GM23338 (cell line): ENCODE measurements at regions not wholly inside any gene's neighbourhood (a gene's known extent, or its start where the extent isn't known, plus 50 kb on each side); places are given as distances from the start of the nearest gene placed in this dataset.
"Not testable (repeated sequence)": the region's sequence is repeated elsewhere in the genome, so short reads cannot be mapped to it uniquely, and the experiment has no call there.

Source experiments
- ATAC-seq: fragments of 200-7000 bp; cut with Tn5 transposase; 3 replicates; pipeline ENCODE4 v1.9.1; 2020
- DNase-seq: peaks from one replicate; pipeline ENCODE4 v3.0.0-alpha.2; 2015; ENCODE audit warnings: low spot score
- H2AFZ ChIP-seq: fragments of 200-600 bp; sonication (generic); 2 replicates; pipeline ENCODE4 v1.8.0; 2016; ENCODE audit warnings: antibody characterized with exemption, mild to moderate bottlenecking, moderate library complexity
- H3F3A ChIP-seq: fragments of 200-600 bp; sonication (generic); replicated peaks from 2 replicates; pipeline ENCODE4 v1.8.0; 2017; ENCODE audit warnings: antibody characterized with exemption, mixed run types, low read depth
- H3K27ac ChIP-seq: fragments of 200-600 bp; sonication (generic); 2 replicates; pipeline ENCODE4 v1.6.1; 2016; ENCODE audit warnings: low read depth
- H3K27me3 ChIP-seq: fragments of 200-600 bp; sonication (generic); 2 replicates; pipeline ENCODE4 v1.8.0; 2016; ENCODE audit warnings: mild to moderate bottlenecking, mixed run types, moderate library complexity; ENCODE audit not compliant: insufficient read depth
- H3K36me3 ChIP-seq: fragments of 200-600 bp; sonication (generic); 2 replicates; pipeline ENCODE4 v1.8.0; 2016; ENCODE audit warnings: mild to moderate bottlenecking; ENCODE audit not compliant: insufficient read depth
- H3K4me1 ChIP-seq: fragments of 200-600 bp; sonication (generic); 2 replicates; pipeline ENCODE4 v1.8.0; 2016; ENCODE audit warnings: mild to moderate bottlenecking, moderate library complexity; ENCODE audit not compliant: insufficient read depth
- H3K4me2 ChIP-seq: fragments of 200-600 bp; sonication (generic); 2 replicates; pipeline ENCODE4 v1.7.1; 2017; ENCODE audit warnings: mixed run types
- H3K4me3 ChIP-seq: fragments of 200-600 bp; sonication (generic); 2 replicates; pipeline ENCODE4 v1.6.1; 2016; ENCODE audit warnings: mixed run types
- H3K79me2 ChIP-seq: fragments of 200-600 bp; sonication (generic); replicated peaks from 2 replicates; pipeline ENCODE4 v1.8.0; 2017; ENCODE audit warnings: mild to moderate bottlenecking; ENCODE audit not compliant: insufficient read depth
- H3K9me2 ChIP-seq: fragments of 200-600 bp; sonication (generic); 2 replicates; pipeline ENCODE4 v1.8.0; 2017; ENCODE audit not compliant: insufficient read depth
- H4K20me1 ChIP-seq: fragments of 200-600 bp; sonication (generic); replicated peaks from 2 replicates; pipeline ENCODE4 v1.8.0; 2017; ENCODE audit warnings: mild to moderate bottlenecking; ENCODE audit not compliant: insufficient read depth
- H3K27ac Mint-ChIP-seq: 2 replicates; pipeline ENCODE4 v1.8.0; 2020; ENCODE audit warnings: inconsistent platforms, mild to moderate bottlenecking, moderate library complexity, mixed read lengths
- H3K27me3 Mint-ChIP-seq: 3 replicates; pipeline ENCODE4 v1.8.0; 2022; ENCODE audit warnings: low read depth, mild to moderate bottlenecking, moderate library complexity, mixed read lengths, inconsistent platforms; ENCODE audit not compliant: insufficient read depth, poor library complexity
- H3K36me3 Mint-ChIP-seq: 3 replicates; pipeline ENCODE4 v1.8.0; 2021; ENCODE audit warnings: low read depth, mild to moderate bottlenecking, inconsistent platforms, moderate library complexity, mixed read lengths
- H3K4me1 Mint-ChIP-seq: 3 replicates; pipeline ENCODE4 v1.8.0; 2020; ENCODE audit warnings: mild to moderate bottlenecking, inconsistent platforms, mixed read lengths
- H3K4me3 Mint-ChIP-seq: 3 replicates; pipeline ENCODE4 v1.8.0; 2021; ENCODE audit warnings: moderate library complexity, mild to moderate bottlenecking, inconsistent platforms, mixed read lengths
- H3K9me3 Mint-ChIP-seq: 3 replicates; pipeline ENCODE4 v1.8.0; 2020; ENCODE audit warnings: moderate library complexity, mild to moderate bottlenecking, inconsistent platforms, mixed read lengths
- CTCF ChIP-seq, 2 experiments: fragments of 200-600 bp in 1 of 2; sonication (generic) in 1 of 2; conservative IDR thresholded peaks; 2 replicates each; pipeline versions ENCODE4 v1.5.1 to v1.6.1; 2016 to 2017; ENCODE audit warnings: antibody characterized with exemption in 2 of 2, low read depth in 2 of 2, mild to moderate bottlenecking in 2 of 2, moderate library complexity in 1 of 2
- EZH2phosphoT487 ChIP-seq: fragments of 200-600 bp; sonication (generic); IDR thresholded peaks from one replicate; pipeline ENCODE4 v1.8.1; 2018; ENCODE audit warnings: antibody characterized with exemption; ENCODE audit not compliant: unreplicated experiment
- STAT1 ChIP-seq: IDR thresholded peaks from one replicate; pipeline ENCODE4 v1.6.1; 2016; ENCODE audit warnings: antibody characterized with exemption; ENCODE audit not compliant: unreplicated experiment
- ZNF114 ChIP-seq: fragments of 250-450 bp; sonication (Bioruptor Pico); IDR thresholded peaks from 2 replicates; pipeline ENCODE4 v1.5.0; 2020; ENCODE audit warnings: mild to moderate bottlenecking, moderate library complexity
- TF ChIP-seq, protein P1 (sequence below): fragments of 250-450 bp; sonication (Bioruptor Pico); IDR thresholded peaks from 2 replicates; pipeline ENCODE4 v1.5.0; 2020; ENCODE audit warnings: mild to moderate bottlenecking, moderate library complexity

DNA sequence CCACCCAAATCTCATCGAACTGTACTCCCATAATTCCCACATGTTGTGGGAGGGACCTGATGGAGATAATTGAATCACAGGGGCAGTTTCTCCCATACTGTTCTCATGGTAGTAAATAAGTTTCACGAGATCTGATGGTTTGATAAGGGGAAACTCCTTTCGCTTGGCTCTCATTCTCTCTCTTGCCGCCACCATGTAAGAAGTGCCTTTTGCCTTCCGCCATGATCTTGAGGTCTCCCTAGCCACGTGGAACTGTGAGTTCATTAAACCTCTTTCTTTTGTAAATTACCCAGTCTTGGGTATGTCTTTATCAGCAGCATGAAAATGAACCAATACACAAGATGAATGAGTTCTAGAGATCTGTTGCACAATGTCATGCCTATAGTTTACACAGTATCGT is 82.5 kb downstream of the SETD4 start:
- not testable (repeated sequence) for H3K79me2 ChIP-seq, H3K27ac ChIP-seq, H3K27me3 ChIP-seq, H3K9me2 ChIP-seq, H3K4me1 Mint-ChIP-seq, H3K4me3 Mint-ChIP-seq, H3F3A ChIP-seq, H4K20me1 ChIP-seq, H3K4me3 ChIP-seq, H2AFZ ChIP-seq, H3K4me2 ChIP-seq, H3K4me1 ChIP-seq, H3K27ac Mint-ChIP-seq, H3K36me3 ChIP-seq, DNase-seq, ATAC-seq, H3K27me3 Mint-ChIP-seq, H3K36me3 Mint-ChIP-seq
- peaks cover 14% of the 10 kb centered on the region; the same call in 2 of the 3 replicates for H3K9me3 Mint-ChIP-seq

DNA sequence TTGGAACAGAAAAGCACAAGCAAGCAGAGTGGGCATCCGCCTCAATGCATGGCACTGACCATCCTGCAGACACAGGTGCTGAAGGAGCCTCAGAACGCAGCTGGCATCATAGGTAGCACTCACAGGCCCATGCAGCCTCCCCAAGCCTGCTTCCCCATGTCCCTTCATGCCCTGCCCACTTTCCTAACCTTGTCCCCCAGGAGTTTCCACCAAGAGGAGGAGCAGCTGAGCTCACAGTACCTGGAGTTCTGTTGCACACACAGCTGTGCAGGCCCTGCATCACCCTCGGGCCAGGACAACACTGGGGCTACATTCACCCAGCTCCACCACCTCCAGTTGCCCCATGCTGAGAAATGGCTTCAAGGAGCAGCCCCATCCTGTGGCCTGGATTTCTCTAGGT is 83.4 kb downstream of the SETD4 start:
- peaks cover 11% of the 10 kb centered on the region; the same call in 2 of the 3 replicates for H3K9me3 Mint-ChIP-seq
- peaks cover 10% of the 10 kb centered on the region; the same call in 1 of the 2 replicates for H3K9me2 ChIP-seq
- H3K27me3 ChIP-seq = no peaks in the 10 kb centered on the region
- no peak overlapping the region for H3K4me3 ChIP-seq
- no peak overlapping the region for H3K4me3 Mint-ChIP-seq
- no peaks in the 10 kb centered on the region for H3K4me1 Mint-ChIP-seq
- ATAC-seq (no peak), DNase-seq (no peak)
- no peaks in the 10 kb centered on the region for H3K36me3 Mint-ChIP-seq
- no peak overlapping the region for H3K27ac ChIP-seq
- no peaks in the 10 kb centered on the region for H3F3A ChIP-seq
- no peak overlapping the region for H3K4me2 ChIP-seq
- H3K27ac Mint-ChIP-seq = no peak overlapping the region
- H3K27me3 Mint-ChIP-seq = no peaks in the 10 kb centered on the region
- H3K4me1 ChIP-seq = no peaks in the 10 kb centered on the region
- TF ChIP-seq CTCF (conservative IDR thresholded peaks at IDR 0.05; ENCODE audit: low read depth in 2 of 2) (0 out of 4 replicates have a peak, but pooled peaks of 1 of the 2 experiments have one; percentile 9), STAT1 (no peak)
- no peaks in the 10 kb centered on the region for H3K79me2 ChIP-seq
- H2AFZ ChIP-seq = no peak overlapping the region; the same call in 1 of the 2 replicates
- H3K36me3 ChIP-seq = no peaks in the 10 kb centered on the region
- H4K20me1 ChIP-seq = no peaks in the 10 kb centered on the region

GRCh38 chr21:35976481-35976880 is 83.8 kb downstream of the SETD4 start:
- Histone ChIP-seq H3K9me2 (peaks cover 10% of the 10 kb centered on the region; the same call in 1 of the 2 replicates), H3K79me2 (no peaks in the 10 kb centered on the region), H3K4me1 (no peaks in the 10 kb centered on the region), H3K36me3 (no peaks in the 10 kb centered on the region), H3F3A (no peaks in the 10 kb centered on the region), H3K27me3 (no peaks in the 10 kb centered on the region), H4K20me1 (no peaks in the 10 kb centered on the region), H2AFZ (no peak overlapping the region; the same call in 1 of the 2 replicates), H3K27ac (no peak overlapping the region), H3K4me2 (no peak overlapping the region), H3K4me3 (no peak overlapping the region)
- Mint-ChIP-seq H3K4me3 (no peak overlapping the region), H3K36me3 (no peaks in the 10 kb centered on the region), H3K9me3 (peaks cover 11% of the 10 kb centered on the region; the same call in 2 of the 3 replicates), H3K27me3 (no peaks in the 10 kb centered on the region), H3K27ac (no peak overlapping the region), H3K4me1 (no peaks in the 10 kb centered on the region)
- TF ChIP-seq, protein P1, sequence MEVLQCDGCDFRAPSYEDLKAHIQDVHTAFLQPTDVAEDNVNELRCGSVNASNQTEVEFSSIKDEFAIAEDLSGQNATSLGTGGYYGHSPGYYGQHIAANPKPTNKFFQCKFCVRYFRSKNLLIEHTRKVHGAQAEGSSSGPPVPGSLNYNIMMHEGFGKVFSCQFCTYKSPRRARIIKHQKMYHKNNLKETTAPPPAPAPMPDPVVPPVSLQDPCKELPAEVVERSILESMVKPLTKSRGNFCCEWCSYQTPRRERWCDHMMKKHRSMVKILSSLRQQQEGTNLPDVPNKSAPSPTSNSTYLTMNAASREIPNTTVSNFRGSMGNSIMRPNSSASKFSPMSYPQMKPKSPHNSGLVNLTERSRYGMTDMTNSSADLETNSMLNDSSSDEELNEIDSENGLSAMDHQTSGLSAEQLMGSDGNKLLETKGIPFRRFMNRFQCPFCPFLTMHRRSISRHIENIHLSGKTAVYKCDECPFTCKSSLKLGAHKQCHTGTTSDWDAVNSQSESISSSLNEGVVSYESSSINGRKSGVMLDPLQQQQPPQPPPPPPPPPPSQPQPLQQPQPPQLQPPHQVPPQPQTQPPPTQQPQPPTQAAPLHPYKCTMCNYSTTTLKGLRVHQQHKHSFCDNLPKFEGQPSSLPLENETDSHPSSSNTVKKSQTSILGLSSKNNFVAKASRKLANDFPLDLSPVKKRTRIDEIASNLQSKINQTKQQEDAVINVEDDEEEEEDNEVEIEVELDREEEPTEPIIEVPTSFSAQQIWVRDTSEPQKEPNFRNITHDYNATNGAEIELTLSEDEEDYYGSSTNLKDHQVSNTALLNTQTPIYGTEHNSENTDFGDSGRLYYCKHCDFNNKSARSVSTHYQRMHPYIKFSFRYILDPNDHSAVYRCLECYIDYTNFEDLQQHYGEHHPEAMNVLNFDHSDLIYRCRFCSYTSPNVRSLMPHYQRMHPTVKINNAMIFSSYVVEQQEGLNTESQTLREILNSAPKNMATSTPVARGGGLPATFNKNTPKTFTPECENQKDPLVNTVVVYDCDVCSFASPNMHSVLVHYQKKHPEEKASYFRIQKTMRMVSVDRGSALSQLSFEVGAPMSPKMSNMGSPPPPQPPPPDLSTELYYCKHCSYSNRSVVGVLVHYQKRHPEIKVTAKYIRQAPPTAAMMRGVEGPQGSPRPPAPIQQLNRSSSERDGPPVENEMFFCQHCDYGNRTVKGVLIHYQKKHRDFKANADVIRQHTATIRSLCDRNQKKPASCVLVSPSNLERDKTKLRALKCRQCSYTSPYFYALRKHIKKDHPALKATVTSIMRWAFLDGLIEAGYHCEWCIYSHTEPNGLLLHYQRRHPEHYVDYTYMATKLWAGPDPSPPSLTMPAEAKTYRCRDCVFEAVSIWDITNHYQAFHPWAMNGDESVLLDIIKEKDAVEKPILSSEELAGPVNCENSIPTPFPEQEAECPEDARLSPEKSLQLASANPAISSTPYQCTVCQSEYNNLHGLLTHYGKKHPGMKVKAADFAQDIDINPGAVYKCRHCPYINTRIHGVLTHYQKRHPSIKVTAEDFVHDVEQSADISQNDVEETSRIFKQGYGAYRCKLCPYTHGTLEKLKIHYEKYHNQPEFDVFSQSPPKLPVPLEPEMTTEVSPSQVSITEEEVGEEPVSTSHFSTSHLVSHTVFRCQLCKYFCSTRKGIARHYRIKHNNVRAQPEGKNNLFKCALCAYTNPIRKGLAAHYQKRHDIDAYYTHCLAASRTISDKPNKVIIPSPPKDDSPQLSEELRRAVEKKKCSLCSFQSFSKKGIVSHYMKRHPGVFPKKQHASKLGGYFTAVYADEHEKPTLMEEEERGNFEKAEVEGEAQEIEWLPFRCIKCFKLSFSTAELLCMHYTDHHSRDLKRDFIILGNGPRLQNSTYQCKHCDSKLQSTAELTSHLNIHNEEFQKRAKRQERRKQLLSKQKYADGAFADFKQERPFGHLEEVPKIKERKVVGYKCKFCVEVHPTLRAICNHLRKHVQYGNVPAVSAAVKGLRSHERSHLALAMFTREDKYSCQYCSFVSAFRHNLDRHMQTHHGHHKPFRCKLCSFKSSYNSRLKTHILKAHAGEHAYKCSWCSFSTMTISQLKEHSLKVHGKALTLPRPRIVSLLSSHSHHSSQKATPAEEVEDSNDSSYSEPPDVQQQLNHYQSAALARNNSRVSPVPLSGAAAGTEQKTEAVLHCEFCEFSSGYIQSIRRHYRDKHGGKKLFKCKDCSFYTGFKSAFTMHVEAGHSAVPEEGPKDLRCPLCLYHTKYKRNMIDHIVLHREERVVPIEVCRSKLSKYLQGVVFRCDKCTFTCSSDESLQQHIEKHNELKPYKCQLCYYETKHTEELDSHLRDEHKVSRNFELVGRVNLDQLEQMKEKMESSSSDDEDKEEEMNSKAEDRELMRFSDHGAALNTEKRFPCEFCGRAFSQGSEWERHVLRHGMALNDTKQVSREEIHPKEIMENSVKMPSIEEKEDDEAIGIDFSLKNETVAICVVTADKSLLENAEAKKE (CRISPR knock-in tag) = no peak
- TF ChIP-seq STAT1 (no peak), ZNF114 (CRISPR knock-in tag) (no peak), EZH2phosphoT487 (no peak)
- DNase-seq = no peak
- no peak for ATAC-seq
